Left lung (tissue), 4 donors: ENCODE measurements at regions not wholly inside any gene's neighbourhood (a gene's known extent, or its start where the extent isn't known, plus 50 kb on each side); places are given as distances from the start of the nearest gene placed in this dataset.

Experiments used
- ATAC-seq: fragments of 200-7000 bp; cut with Tn5 transposase; one replicate; pipeline ENCODE4 v1.9.1; 2020; ENCODE audit warnings: moderate library complexity
- DNase-seq, 4 donors: peaks; one replicate each; pipeline ENCODE4 v3.0.0-alpha.2; 2013 to 2020
- H3K27ac ChIP-seq, 2 donors: fragments of 200-600 bp; sonication (generic) in 1 of 2; one replicate each; pipeline versions ENCODE4 v1.5.0 to v1.8.0; 2020 to 2021
- H3K27me3 ChIP-seq, 2 donors: fragments of 200-600 bp; sonication (generic) in 1 of 2; one replicate each; pipeline versions ENCODE4 v1.5.0 to v1.8.0; 2020 to 2021
- H3K36me3 ChIP-seq, 2 donors: fragments of 200-600 bp; sonication (generic) in 1 of 2; one replicate each; pipeline versions ENCODE4 v1.5.0 to v1.8.0; 2020 to 2021
- H3K4me1 ChIP-seq, 2 donors: fragments of 200-600 bp; one replicate each; pipeline ENCODE4 v1.8.0; 2021
- H3K4me3 ChIP-seq, 2 donors: fragments of 200-600 bp; sonication (generic) in 1 of 2; one replicate each; pipeline versions ENCODE4 v1.5.0 to v1.8.0; 2020 to 2021; ENCODE audit warnings: mild to moderate bottlenecking in 1 of 2
- H3K9me3 ChIP-seq, 2 donors: fragments of 200-600 bp; sonication (generic) in 1 of 2; one replicate each; pipeline versions ENCODE4 v1.5.0 to v1.8.0; 2020 to 2021
- intact Hi-C, 2 donors: fragments of 100-400 bp; cut with DNase I; formaldehyde crosslinking; loops; one replicate each; pipeline versions ENCODE4 v1.11.2 to v1.14.2; 2022
- TF ChIP-seq, protein P1 (sequence below), 2 donors: fragments of 200-600 bp; sonication (generic) in 1 of 2; IDR thresholded peaks; one replicate each; pipeline versions ENCODE4 v1.5.0 to v1.8.0; 2021; ENCODE audit warnings: antibody characterized with exemption in 2 of 2
- donor health status: DM: no; HTN: yes; CAD: no.
- donor health status: DM: no; HTN: no; CAD: no.

DNA sequence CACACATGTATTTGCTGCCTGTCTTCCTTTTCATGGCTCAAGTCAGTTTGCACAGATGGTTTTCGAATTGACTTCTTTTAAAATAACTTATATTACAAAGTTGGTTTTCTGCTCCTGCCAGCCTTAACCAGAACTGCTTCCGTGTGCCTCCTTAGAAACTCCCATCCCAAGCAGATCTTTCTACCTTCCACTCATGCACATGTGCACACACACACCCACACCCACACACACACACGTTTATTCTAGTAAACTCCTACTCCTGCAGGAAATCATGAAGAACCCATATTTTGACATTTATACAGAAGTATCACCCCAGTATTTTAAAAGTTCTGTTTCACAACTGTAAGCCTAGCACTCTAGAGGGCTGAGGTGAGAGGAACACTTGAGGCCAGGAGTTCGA, 329.5 kb upstream of the SOX9 start:
- Histone ChIP-seq H3K27ac (no peak overlapping the region), H3K4me3 (no peak overlapping the region), H3K27me3 (no peaks in the 10 kb centered on the region), H3K4me1 (no peaks in the 10 kb centered on the region), H3K9me3 (no peaks in the 10 kb centered on the region), H3K36me3 (no peaks in the 10 kb centered on the region)
- TF ChIP-seq, protein P1, sequence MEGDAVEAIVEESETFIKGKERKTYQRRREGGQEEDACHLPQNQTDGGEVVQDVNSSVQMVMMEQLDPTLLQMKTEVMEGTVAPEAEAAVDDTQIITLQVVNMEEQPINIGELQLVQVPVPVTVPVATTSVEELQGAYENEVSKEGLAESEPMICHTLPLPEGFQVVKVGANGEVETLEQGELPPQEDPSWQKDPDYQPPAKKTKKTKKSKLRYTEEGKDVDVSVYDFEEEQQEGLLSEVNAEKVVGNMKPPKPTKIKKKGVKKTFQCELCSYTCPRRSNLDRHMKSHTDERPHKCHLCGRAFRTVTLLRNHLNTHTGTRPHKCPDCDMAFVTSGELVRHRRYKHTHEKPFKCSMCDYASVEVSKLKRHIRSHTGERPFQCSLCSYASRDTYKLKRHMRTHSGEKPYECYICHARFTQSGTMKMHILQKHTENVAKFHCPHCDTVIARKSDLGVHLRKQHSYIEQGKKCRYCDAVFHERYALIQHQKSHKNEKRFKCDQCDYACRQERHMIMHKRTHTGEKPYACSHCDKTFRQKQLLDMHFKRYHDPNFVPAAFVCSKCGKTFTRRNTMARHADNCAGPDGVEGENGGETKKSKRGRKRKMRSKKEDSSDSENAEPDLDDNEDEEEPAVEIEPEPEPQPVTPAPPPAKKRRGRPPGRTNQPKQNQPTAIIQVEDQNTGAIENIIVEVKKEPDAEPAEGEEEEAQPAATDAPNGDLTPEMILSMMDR (IDR thresholded peaks at IDR 0.05) = no peak
- ATAC-seq (no peak), DNase-seq (no peak)
- intact Hi-C loops = no loop called here

DNA sequence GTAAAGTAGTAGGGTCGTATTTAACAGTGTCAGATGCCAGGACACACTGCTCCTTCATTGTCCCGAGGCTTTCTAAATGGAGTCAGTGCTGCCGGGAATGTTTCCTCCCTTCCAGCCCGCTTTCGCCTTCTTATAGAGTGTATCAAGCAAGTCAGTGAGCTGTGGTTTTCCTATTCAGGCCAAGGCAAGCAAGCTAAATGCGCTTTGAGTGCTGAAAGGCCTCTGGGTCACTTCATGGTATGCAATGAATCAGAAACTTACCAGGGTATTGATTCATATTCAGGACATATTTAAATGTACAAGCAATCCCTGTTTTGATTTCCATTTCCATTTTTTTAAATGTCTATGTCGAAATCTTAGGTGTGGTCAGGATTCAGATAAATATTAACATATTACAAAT, 327.9 kb upstream of the SOX9 start:
- TF ChIP-seq, protein P1 (IDR thresholded peaks at IDR 0.05) = no peak
- Histone ChIP-seq H3K36me3 (no peaks in the 10 kb centered on the region), H3K27ac (no peak overlapping the region), H3K4me1 (no peaks in the 10 kb centered on the region), H3K27me3 (no peaks in the 10 kb centered on the region), H3K4me3 (no peak overlapping the region), H3K9me3 (no peaks in the 10 kb centered on the region)
- DNase-seq (no peak), ATAC-seq (no peak)
- intact Hi-C loops = no loop called here

DNA sequence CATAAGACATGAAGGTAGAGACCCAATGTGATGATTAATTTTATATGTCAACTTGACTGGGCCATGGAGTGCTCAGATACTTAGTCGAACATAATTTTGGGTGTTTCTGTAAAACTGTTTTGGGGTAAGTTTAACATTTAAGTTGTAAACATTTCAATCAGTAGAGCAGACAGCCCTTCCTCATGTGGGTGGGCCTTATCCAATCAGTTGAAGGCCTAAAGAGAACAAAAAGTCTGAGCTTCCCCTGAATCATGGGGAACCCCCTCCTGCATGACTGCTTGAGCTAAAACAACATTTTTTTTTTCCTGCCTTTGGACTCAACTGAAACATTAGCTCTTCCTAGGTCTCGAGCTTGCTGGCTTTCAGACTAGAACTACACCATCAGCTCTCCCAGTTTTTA, 327.3 kb upstream of the SOX9 start:
- no peaks in the 10 kb centered on the region for H3K36me3 ChIP-seq
- H3K4me1 ChIP-seq = no peaks in the 10 kb centered on the region
- TF ChIP-seq, protein P1 (IDR thresholded peaks at IDR 0.05) = no peak
- no peak overlapping the region for H3K4me3 ChIP-seq
- H3K9me3 ChIP-seq = no peaks in the 10 kb centered on the region
- intact Hi-C loops = no loop called here
- no peak overlapping the region for H3K27ac ChIP-seq
- ATAC-seq = no peak
- DNase-seq = no peak
- H3K27me3 ChIP-seq = no peaks in the 10 kb centered on the region

DNA sequence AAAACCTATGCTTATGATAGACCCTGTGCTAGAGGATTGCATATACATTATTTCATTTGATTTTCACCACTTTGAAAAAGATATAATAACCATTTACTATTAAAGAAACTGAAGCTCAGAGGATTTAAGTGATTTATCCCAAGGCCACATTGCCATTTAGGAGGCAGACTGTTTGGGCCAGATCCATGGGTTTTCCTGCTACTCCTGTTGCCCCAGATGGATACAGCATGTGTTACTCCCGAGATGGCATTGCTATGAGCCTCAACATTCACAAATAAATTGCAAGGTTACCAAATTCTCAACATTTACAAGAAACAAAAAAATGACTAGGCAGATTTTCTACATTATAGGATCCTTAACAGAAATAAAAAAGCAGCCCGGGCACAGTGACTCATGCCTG, 322.1 kb upstream of the SOX9 start:
- Histone ChIP-seq H3K4me3 (no peak overlapping the region), H3K9me3 (no peaks in the 10 kb centered on the region), H3K36me3 (no peaks in the 10 kb centered on the region), H3K27ac (no peak overlapping the region), H3K4me1 (no peaks in the 10 kb centered on the region), H3K27me3 (no peaks in the 10 kb centered on the region)
- intact Hi-C loops = no loop called here
- TF ChIP-seq, protein P1 (IDR thresholded peaks at IDR 0.05) = no peak
- DNase-seq (no peak), ATAC-seq (no peak)

DNA sequence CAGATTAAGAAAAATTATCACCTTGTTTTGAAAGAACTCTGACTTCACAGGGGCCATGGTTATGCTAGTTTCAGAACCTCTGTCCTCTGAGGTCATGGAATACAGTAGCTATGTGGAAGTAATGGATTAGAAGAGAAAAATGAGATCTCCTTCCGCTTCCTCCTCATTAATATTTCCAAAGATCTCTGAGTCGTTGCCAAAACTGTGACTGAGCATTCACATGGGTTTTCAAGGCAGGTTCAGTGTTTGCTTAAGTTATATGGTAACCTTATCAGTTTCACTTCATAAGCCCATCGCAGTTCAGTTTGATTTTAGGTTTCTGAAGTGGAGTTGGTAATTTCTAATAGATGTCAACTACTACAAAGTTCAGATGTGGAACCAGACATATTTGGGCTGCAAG, 321.2 kb upstream of the SOX9 start:
- no peak overlapping the region for H3K4me3 ChIP-seq
- H3K9me3 ChIP-seq = no peaks in the 10 kb centered on the region
- intact Hi-C loops = no loop called here
- no peak for ATAC-seq
- H3K27ac ChIP-seq = no peak overlapping the region
- TF ChIP-seq, protein P1 (IDR thresholded peaks at IDR 0.05) = no peak
- H3K27me3 ChIP-seq = no peaks in the 10 kb centered on the region
- no peaks in the 10 kb centered on the region for H3K4me1 ChIP-seq
- no peaks in the 10 kb centered on the region for H3K36me3 ChIP-seq
- DNase-seq = no peak
